Activated CD4-positive, CD25-positive, alpha-beta regulatory T cell (primary cell): ENCODE measurements at regions not wholly inside any gene's neighbourhood (a gene's known extent, or its start where the extent isn't known, plus 50 kb on each side); places are given as distances from the start of the nearest gene placed in this dataset.

ENCODE experiments used
- DNase-seq, 4 experiments: peaks; one replicate each; lab custom pipeline; 2025; lab: John Stamatoyannopoulos, UW

DNA sequence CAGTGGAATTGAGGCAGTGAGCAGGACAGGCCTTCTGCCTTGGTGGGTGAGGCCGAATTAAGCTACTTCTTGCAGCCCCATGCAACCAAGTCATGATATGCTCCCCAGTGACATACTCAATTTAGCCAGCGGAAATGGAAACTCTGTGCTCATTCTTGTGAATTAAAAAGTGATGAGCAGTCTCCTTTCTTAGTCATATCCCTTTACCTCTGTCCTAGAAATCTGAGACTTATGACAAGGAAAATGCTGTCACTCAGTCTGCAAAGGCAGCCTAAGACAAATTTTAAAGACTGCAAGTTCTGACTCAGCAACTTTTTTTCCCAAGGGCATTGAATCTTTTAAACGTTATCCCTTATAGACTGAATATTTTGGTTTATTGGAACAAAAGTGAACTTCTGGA lies 218.2 kb downstream of the SH3BP4 start:
- DNase-seq = no peak

DNA sequence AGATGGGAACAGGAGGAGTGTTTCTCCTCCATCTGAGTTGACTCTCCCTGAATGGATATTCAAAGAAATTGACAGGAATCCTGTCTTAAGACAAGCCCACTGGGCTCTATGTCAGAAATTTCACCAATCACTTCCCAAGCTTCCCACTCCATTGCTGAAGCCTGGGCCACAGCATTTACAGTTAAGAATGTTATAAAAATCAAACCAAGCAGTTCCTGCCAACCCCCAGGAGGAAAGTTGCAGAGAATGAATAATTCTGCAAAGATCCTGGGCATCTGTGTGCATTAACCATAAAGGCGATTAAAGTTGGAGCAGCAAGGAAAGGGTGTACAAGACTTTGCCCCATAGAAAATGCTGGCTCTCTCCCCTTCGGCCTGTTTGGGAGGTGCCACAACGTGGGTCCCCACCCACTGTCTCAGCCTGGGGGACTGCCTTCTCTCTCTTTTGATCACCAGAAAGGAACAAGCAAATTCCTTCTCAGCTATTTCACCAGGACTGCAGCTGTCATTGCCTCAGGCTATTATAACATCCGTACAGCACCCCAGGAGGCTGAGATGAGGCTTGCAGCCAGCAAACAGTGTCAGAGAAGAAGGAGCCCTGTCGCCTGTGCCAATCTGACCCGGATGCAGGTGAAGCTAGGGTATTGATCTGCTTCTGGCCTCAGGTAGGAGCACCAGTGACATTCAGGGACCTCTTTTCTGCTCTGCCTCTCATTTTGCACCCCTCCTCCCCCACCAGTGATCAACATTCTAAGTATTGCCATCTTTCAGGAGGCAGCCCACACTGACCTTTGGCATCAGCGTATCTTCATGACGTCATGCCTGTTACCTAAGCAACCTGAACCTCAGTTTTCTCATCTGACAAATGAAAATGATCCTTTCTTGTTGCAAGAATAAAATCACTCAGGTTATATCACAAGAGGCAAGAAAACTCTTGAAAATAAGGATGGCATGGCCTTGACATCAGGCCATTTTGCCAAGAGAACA lies 219.0 kb downstream of the SH3BP4 start:
- no peak for DNase-seq

DNA sequence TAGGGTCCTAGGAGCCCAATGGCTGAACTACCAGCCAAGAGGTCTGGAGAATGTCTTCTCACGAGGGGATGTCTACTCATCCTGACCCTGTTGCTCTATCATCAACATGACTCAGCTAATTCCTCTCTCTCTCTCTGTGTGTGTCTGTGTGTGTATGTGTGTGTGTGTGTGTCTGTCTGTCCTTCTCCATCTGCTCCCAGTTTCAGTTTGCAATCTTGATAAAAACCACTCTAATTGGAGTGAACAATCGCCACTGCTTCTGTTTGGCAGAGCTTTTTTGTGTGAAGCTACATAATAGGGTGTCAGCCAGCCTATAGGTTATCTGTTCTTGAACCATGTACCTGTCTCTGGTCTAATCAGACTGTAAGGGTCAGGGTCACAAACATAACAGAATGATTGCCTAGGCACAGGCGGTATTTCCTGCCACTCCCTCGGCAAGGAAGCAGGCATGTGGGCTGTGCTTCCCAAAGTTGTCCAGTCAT lies 219.8 kb downstream of the SH3BP4 start:
- DNase-seq = no peak

DNA sequence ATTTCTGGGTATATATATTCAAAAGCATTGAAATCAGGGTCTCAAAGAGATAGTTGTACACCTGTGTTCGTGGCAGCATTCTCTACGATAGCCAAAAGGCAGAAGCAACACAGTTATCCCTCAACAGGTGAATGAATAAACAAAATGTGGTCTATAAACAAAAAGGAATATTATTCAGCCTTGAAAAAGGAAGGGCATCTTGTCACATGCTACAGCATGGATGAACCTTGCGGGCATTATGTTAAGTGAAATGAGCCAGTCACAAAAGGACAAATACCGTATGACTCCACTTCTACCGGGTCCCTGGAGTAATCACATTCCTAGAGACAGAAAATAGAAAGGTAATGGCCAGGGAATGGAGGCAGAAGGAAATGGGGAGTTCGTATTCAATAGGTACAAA lies 228.8 kb downstream of the SH3BP4 start:
- DNase-seq = no peak

DNA sequence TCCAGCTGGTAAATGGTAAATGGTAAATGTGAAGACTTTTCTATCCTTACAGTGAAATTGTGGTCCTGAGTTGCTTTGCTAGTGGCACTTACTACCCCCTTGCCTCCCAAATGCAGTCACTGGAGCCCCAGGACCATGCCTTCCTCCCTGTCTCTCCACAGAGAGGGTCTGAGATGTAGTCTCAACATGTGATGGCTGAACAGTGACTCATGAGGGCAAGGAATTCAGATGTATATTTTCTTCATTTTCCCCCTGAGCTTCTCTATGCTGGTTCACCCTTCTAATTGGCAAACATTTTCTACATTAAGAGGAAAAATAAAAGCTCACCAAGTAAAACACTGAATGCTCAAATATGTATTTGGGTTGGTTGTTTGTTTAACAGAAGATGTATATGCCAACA lies 232.0 kb downstream of the SH3BP4 start:
- no peak for DNase-seq

DNA sequence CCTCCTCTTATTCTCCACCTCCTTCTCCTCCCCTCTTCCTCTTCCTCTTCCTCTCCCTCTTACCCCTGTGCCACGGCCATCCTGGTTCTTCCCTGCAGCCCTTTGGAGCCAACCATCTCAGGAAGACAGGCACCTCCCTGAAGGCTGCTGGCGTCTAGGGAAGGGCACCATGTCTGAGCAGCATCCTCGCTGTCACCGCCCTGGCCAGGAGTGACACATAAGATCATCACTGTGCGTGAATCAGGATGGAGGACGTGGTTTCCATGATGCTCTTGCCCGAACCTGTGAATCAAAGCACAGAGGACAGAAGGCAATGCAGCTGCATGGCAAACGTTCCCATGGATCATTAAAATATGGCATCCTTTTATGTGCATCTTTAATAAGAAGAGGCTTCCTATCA lies 236.0 kb downstream of the SH3BP4 start:
- no peak for DNase-seq

DNA sequence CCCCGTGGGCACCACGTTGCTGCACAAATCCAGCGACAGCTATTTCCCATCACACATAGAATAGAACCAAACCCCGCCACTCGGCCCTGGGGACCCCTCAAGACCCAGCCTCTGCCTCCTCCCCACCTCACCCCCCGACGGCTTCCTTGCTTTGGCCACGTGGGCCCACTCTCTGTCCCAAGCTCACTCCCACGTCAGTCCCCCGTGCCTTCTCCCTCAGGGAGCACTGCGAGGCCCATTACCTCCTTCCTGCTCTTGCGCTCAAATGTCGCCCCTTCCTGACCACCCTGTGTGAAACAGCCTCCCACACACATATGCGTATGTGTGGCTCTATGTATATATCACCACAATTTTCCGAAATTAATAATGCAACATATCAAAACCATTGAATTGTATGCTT lies 239.7 kb downstream of the SH3BP4 start:
- DNase-seq = no peak

DNA sequence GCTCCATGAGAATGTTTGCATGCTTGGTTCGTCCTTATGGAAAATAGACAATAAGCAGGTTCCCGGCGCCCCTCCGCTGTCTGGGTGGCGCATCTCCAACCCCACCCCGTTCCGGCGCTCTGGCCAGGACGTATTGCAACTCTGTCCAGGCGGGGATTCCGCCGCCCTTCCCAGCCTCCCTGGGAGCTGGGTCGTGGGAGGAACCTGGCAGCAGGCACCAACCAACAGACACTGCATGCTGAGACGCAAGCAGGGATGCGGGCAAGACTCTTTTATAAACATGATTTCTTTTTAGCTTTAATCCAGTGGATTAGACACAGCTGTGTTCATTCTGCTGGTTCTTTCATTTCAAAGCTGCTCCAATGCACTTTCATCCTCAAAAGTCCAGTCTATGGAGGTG lies 240.2 kb downstream of the SH3BP4 start:
- DNase-seq = no peak

DNA sequence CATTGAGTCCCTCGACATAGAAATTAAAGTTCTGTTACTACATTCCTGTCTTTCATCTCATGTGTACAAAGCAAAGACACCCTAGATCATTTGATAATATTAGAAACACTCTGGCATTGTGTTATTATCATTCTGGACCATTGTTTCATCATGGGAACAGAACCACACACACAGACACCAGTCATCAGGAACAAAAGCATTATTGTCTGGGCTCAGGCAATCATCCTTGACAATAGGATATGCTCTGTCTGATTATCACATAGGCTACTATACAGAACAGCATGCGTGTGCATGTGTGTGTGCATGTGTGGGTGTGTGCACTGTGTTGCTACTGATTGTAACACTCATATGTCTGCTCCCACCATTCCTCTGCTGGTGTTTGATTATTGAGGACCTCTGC lies 242.5 kb downstream of the SH3BP4 start:
- no peak for DNase-seq

DNA sequence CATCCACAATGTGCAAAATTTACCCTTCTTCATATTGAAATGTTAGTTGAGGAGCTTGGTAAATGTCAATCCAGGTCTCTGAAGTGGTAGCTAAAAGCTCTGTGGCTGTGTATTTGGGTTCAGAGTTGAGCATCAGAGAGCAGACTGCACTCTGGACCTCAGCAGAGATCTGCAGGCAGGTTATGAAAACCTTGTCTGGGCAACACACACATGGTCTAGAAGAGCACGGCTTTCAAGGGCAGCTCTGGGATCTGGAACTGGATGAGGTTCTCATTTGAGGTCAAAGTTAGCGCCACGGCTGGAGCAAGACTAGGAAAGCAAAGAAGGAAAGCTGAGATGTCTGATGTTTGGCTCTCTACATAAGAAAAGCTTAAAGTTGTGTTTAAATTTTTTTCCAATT lies 243.0 kb downstream of the SH3BP4 start:
- no peak for DNase-seq

DNA sequence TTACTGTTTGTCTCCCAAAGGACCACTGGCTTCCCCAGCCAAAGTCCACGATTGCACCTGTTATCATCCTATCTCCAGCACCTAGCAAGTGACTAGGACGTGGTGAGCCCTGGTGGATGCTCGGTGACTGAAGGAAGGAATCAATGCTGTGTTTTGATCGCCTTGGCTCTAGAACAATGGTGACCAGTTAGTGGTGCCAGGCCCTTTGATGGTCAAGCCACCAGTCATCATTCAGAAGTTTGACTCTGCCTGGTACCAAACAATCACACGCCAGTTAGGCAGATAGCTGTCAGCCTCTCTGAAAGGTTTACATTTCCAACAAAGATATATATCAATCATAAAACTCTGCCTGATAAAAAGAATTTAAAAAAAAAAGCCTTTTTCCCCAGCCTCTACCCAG lies 244.1 kb downstream of the SH3BP4 start:
- no peak for DNase-seq

DNA sequence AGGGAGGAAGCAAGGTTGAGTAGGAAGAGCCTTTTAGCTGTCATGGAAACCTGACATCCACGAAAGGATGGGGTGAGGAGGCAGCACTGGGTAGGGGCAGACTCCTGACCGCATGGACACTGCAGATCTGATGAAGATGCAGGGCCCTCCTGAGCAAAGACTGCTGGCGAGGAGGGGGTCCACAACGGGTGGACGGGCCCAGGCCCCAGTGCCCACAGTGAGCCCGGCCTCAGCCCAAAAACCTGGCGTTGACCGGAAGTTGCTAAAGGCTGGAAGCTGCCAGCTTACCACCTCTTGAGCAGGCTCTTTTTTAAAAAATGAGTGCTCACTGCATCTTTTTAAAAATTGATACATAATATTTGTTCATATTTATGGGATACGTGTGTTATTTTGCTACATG lies 247.3 kb downstream of the SH3BP4 start:
- no peak for DNase-seq

DNA sequence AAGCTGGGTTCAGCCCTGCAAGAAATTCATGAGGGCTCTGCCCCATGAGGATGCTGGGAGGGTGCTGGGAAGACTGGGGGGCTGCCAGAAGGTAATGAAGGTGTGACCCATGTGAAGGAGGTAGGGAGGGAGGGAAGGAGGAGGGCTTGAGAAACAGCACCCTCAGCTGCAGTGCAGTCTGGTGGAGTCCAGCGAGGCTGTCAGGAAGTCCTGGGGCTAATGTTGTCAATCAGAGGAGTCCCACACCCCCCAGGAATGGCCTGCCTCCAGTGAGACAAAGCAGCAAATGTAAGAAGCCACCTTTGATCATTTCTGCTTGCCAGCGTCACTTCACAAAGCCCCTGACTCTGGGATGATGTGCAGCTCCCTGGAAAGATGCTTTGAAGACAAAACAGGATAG lies 248.4 kb downstream of the SH3BP4 start:
- no peak for DNase-seq

DNA sequence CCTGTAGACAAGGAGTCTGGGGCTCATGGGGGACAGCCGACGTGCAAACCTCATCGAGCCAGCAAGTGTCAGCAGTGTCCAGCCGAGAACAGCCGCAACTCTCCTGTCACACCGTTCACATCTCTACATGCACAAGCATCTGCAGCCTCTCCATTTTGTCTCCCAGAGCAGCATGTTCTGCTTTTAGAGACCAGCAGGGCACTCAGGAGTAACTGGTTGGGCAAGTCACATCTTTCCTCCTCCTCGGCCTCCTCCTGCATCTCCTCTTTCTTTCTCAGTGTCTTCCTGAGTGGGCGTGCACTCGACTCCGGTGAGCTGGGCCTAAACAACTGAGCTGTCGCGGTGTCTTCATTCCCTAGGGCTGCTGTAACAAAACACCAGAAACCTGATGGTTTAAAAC lies 249.9 kb downstream of the SH3BP4 start:
- no peak for DNase-seq

DNA sequence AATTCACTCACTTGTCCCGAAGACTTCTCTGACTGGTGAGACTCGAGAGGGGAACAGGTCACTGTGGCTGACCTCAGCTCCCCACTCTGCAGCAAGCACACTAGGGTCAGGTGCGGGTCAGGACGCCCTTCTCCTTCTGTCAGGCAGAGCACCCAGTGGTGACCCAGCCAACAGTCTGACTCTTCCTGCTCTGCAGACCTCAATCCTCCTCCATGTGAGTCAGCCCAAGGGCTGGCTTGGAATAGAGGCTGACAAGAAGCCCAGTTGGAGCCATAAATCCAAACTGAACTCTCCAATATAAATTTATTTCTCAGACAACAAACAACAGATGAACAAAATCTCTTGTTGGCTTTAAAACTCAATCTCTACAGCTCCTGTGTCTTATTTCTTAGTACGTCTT lies 253.1 kb downstream of the SH3BP4 start:
- no peak for DNase-seq

DNA sequence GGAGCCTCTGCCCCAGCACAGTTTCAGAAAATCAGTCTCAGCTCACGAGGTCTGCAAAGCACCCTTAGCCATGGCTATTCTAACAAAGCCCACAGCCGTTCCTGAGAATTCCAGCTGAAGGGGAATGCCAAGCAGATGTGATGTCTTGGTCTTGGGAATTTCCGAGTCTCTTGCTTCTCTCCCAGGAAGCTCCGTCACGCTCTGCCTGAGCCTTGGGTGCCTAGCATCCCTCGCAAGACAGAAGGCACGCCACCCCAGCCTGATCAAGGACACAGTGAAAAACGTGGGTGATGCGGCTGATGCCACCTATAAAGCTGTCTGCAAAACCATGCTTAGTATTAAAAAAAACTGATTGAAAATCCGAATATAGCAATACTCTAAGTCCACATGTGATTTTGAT lies 254.6 kb downstream of the SH3BP4 start:
- no peak for DNase-seq

DNA sequence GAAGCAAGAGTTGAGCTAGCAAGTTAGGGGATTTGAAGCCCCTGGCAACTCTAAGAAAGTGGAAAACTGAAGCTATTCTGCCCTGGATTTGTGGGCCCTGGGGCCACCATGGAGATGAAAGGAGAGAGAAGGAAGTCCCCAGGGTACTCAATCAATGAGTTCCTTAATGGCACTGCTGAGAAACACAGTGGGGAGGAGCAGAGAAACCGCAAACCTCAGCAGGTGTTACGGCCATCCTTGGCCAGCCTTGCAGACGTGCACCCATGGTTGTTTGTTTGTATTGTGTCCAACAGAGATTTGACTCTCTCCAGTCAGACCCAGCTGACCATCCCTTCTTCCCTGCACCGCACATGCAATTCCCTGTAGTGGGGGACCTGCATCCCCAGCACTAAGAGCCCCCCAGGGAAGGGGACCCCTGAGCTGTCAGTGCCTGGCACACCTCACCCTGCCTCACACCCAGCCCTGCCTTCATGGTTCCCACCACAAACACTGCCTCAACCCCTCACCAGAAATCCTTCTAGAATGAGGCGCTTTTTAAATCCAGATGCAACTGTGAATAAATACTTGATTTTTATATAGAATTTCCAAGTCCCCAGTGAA lies 255.3 kb downstream of the SH3BP4 start:
- DNase-seq = no peak

DNA sequence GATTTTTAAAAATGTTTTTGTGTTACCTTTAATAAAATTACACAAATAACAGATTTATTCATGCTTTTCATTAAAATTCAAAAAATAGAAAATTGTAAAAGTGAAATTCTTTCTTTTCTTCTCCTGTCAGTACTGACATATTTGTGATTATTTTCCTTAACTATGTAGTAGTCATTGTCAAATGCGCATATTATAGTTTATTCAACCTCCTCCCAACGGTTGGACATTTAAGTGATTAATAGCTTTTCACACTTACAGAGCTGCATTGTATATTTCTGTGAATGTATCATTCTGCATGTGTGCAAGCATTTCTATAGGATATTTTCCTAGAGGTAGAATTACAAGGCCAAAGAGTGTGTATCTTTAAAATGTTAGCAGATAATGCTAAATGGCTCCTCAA lies 259.2 kb downstream of the SH3BP4 start:
- no peak for DNase-seq

DNA sequence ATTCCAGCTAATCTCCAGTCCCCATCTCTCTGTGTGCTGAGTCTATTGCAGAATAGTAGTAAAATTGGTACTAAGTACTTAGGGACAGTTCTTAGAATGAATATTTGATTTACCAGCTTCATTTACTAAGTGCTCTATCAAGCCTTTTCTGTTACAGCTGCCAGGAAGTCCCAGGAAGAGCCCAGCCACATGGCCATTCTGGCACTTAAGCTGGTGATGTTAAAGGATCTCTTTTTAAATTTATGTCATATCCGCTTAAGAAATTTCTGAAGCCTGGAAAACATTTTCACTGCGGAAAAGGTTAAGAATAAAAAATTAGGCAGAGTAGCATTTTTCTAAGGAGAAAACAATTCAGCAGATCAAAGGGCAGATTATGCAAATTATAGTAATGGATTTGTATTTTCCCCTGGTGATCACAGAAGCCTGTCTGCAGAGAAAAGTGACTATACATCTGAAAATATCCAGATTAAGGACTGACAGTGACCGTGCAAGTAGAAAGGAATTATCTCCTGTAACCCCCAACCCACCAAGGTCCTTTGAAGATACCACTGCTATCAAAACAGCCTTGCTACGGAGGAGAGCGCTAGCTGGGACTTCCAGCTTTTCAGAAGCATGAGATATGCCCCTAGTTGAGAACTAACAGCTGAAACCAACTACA lies 260.8 kb downstream of the SH3BP4 start:
- DNase-seq = no peak

DNA sequence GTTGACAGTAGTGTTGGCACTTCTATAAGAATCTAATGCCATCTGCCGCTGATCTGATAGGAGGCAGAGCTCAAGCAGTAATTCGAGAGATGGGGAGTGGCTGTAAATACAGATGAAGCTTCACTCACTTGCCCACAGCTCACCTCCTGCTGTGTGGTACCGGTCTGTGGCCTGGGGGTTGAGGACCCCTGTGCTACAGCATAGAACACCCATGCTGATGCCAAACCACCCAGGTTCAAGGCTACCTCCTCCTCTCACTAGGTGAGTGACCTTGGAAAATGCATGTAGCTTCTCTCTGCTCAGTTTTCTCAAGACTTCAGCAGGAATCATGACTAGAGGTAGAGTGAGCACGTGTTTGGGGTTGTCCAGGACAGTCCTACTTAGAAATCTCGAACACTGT lies 263.4 kb downstream of the SH3BP4 start:
- DNase-seq = no peak

DNA sequence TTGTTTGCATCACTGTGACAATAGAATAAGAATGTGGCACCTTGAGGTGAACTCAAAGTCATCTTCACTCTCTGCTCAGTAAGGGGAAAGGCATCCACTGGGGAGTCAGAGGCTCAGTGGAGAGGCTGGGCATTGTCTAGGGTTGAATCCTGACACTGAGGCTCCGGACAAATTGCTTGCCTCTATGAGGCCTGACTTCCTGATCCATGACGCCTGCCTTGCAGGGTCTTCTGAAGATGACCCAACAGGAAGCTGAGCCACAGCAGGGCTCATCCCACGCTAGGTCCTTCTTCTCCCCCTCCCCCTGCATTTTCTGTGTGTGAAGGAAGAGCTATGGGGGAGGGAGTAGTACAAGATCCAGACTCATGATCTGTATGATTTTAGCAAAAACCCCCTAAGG lies 265.1 kb downstream of the SH3BP4 start:
- DNase-seq = no peak

DNA sequence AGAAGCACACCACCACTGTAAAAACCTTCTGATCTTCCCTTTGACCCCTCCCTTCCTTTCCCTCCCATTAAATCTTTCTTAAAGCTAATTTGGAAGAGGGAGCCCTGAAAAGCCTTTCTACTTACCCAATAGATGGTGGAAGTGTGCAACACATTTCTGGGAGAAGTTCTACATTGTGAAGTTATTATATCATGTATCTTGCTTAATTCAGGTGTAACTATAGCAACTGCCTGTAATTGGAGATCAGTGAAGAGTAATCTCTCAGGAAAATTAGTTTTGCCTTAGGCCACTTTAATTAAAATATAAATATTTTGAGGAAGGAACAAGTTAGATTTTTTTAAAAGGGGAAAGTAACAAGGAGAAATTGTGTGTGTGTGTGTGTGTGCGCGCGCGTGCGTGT lies 266.0 kb downstream of the SH3BP4 start:
- DNase-seq = no peak

DNA sequence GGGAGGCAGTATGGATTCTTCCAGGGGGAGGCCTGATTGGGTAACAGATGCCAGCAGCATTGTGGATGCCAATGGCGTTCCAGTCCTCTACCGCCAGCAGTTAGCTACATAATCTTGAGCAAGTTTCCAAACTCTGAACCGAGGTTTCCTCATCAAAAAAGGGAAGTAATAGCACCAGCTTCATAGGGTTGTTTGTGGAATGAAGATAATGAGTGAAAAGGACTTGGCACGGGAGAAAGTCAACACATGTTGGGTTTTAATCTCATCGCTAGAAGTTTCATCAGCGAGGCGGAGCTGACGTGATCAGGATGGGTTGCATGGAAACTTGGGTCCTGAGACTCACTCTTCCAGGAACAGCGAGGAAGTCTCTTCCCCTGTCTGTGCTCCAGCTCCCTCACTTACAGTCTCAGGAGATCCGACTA lies 266.7 kb downstream of the SH3BP4 start:
- no peak for DNase-seq
